ENCODE measurements at regions not wholly inside any gene's neighbourhood (a gene's known extent, or its start where the extent isn't known, plus 50 kb on each side); places are given as distances from the start of the nearest gene placed in this dataset.

DNA sequence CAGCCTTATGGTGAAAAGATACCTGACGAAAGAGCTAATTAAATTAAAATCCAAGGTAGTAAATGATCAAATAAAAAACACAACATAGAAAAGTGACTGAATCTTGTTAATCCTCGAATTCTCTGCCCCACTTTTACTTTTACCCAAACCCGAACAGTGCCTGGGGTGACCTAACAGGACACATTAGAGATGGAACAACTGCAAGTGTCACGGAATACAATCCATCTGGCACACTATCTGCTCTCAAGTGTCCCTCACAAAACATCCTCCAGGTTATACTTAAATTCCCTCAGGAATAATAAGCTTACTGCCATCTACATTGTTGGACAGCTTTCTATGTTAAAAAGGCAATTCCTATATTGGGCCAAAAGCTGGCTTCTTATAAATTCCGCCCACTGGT is 236.3 kb upstream of the SLC14A2 start:
- TF ChIP-seq, protein P1, sequence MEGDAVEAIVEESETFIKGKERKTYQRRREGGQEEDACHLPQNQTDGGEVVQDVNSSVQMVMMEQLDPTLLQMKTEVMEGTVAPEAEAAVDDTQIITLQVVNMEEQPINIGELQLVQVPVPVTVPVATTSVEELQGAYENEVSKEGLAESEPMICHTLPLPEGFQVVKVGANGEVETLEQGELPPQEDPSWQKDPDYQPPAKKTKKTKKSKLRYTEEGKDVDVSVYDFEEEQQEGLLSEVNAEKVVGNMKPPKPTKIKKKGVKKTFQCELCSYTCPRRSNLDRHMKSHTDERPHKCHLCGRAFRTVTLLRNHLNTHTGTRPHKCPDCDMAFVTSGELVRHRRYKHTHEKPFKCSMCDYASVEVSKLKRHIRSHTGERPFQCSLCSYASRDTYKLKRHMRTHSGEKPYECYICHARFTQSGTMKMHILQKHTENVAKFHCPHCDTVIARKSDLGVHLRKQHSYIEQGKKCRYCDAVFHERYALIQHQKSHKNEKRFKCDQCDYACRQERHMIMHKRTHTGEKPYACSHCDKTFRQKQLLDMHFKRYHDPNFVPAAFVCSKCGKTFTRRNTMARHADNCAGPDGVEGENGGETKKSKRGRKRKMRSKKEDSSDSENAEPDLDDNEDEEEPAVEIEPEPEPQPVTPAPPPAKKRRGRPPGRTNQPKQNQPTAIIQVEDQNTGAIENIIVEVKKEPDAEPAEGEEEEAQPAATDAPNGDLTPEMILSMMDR (IDR thresholded peaks at IDR 0.05; ENCODE audit: low read depth, low read length), result no peak
- no peak for TF ChIP-seq POLR2A (IDR thresholded peaks at IDR 0.05; ENCODE audit: extremely low read depth, insufficient read length)
- TF ChIP-seq, protein P2, sequence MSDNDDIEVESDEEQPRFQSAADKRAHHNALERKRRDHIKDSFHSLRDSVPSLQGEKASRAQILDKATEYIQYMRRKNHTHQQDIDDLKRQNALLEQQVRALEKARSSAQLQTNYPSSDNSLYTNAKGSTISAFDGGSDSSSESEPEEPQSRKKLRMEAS (IDR thresholded peaks at IDR 0.05; ENCODE audit: low read depth, low read length), result no peak
